NT2/D1 (cell line): ENCODE measurements at regions not wholly inside any gene's neighbourhood (a gene's known extent, or its start where the extent isn't known, plus 50 kb on each side); places are given as distances from the start of the nearest gene placed in this dataset.

ENCODE experiments used
- SUZ12 ChIP-seq: IDR thresholded peaks from 2 replicates; pipeline ENCODE4 v1.6.1; 2011; ENCODE audit not compliant: insufficient read length, insufficient read depth; ENCODE audit errors: extremely low read depth
- YY1 ChIP-seq: IDR thresholded peaks from 2 replicates; pipeline ENCODE4 v1.6.1; 2011; ENCODE audit not compliant: insufficient read length, insufficient read depth

DNA sequence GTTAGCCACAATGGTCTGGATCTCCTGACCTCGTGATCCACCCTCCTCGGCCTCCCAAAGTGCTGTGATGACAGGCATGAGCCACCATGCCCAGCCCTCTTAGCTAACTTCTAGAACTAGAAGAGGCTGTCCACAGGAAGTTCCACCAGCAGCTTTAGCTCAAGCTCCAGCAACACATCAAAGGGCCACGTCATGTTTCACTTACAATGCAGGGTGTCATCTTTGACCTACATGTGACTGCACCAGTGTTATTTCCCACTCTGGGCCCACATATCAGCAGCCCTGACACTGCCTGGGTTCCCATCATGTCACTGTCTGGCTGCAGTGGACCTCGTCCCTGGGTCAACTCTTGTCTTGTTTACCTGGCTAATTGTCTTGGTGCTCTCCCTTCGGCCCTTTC, 147.2 kb downstream of the GRIN2B start:
- TF ChIP-seq SUZ12 (no peak), YY1 (no peak)
